NCI-H446 treated with DMSO at 0.1 percent for 48 hours (cell line): ENCODE measurements at regions not wholly inside any gene's neighbourhood (a gene's known extent, or its start where the extent isn't known, plus 50 kb on each side); places are given as distances from the start of the nearest gene placed in this dataset.
A peak's percentile ranks its signal among the peaks of the same experiment; 100 is the strongest.

Source experiments
- DNase-seq: peaks from one replicate; lab custom pipeline; 2025; lab: John Stamatoyannopoulos, UW

GRCh38 chr4:26139310-26139924, 181.4 kb upstream of the RBPJ start:
- no peak for DNase-seq

- DNase-seq, result no peak
Observed at GRCh38 chr4:26140150-26140898, 180.5 kb upstream of the RBPJ start.

- DNase-seq, result no peak
Observed at GRCh38 chr4:26141051-26141721, 179.6 kb upstream of the RBPJ start.

GRCh38 chr4:26141911-26142638, 178.7 kb upstream of the RBPJ start:
- DNase-seq, result no peak

GRCh38 chr4:26144526-26145155, 176.2 kb upstream of the RBPJ start:
- DNase-seq, result no peak

- DNase-seq, result no peak
Observed at GRCh38 chr4:26145212-26145611, 175.6 kb upstream of the RBPJ start.

GRCh38 chr4:26148927-26149326, 171.9 kb upstream of the RBPJ start:
- DNase-seq, result no peak

GRCh38 chr4:26150948-26151347, 169.9 kb upstream of the RBPJ start:
- DNase-seq, result peak; percentile 45

- no peak for DNase-seq
Observed at GRCh38 chr4:26151615-26152014, 169.2 kb upstream of the RBPJ start.

GRCh38 chr4:26152056-26152455, 168.8 kb upstream of the RBPJ start:
- DNase-seq, result peak; percentile 88

- no peak for DNase-seq
Observed at GRCh38 chr4:26157541-26157940, 163.3 kb upstream of the RBPJ start.

GRCh38 chr4:26160591-26160990, 160.2 kb upstream of the RBPJ start:
- DNase-seq, result no peak

GRCh38 chr4:26161030-26161824, 159.6 kb upstream of the RBPJ start:
- no peak for DNase-seq

GRCh38 chr4:26162101-26162500, 158.7 kb upstream of the RBPJ start:
- DNase-seq, result no peak

- DNase-seq, result no peak
Observed at GRCh38 chr4:26163425-26164362, 157.1 kb upstream of the RBPJ start.

GRCh38 chr4:26171501-26171900, 149.3 kb upstream of the RBPJ start:
- no peak for DNase-seq

GRCh38 chr4:26171941-26172340, 148.9 kb upstream of the RBPJ start:
- DNase-seq, result no peak

- DNase-seq, result no peak
Observed at GRCh38 chr4:26173619-26174018, 147.2 kb upstream of the RBPJ start.

- no peak for DNase-seq
Observed at GRCh38 chr4:26174027-26174426, 146.8 kb upstream of the RBPJ start.
